ENCODE measurements at regions not wholly inside any gene's neighbourhood (a gene's known extent, or its start where the extent isn't known, plus 50 kb on each side); places are given as distances from the start of the nearest gene placed in this dataset.
"Not testable (repeated sequence)": the region's sequence is repeated elsewhere in the genome, so short reads cannot be mapped to it uniquely, and the experiment has no call there.

- TF ChIP-seq CTCF (IDR thresholded peaks at IDR 0.05; ENCODE audit: low read depth, low read length): no peak
- DNase-seq: no peak
- Histone ChIP-seq H3K27ac (no peak overlapping the region), H3K27me3 (ENCODE audit: insufficient read depth, low read depth, severe bottlenecking) (no peaks in the 10 kb centered on the region), H3K36me3 (no peaks in the 10 kb centered on the region), H3K9me3 (ENCODE audit: severe bottlenecking) (peaks cover 3% of the 10 kb centered on the region), H3K4me3 (ENCODE audit: low read depth, low read length) (no peak overlapping the region)
Measured at GRCh38 chr10:65413001-65413400, 1512.8 kb upstream of the LRRTM3 start.

DNA sequence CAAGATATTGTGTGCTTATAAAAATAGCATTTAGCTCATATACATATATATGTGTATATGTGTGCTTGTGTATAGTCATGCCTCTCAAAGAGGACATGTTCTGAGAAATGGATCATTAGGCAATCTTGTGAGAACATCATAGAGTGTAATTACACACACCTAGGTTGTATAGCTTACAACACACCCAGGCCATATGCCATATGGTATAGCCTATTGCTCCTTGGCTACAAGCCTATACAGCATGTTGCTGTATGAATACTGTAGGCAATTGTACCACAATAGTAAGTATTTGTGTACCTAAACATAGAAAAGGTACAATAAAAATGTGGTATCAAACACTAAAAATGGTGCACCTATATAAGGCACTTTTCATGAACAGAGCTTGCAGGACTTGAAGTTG, 1510.5 kb upstream of the LRRTM3 start:
- no peak for TF ChIP-seq CTCF (IDR thresholded peaks at IDR 0.05; ENCODE audit: low read depth, low read length)
- peaks cover 3% of the 10 kb centered on the region for H3K9me3 ChIP-seq (ENCODE audit: severe bottlenecking)

DNA sequence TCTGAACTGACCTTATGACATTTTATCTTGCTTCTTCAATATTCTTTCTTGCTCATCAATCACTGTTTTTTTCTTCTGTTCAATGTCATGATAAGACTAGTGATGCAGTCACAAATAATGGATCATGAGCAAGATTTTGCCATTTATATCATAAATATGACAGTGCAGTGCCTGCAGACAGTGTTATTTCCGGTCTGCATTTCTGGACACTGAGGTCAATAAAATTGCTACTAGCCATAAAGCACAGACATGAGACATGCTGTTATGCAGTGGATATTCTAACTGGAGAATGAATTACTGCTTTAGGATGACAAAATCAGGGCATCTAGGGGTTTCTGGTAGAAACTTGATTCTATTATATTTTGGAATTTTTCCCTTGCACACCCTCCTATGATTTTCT, 1509.7 kb upstream of the LRRTM3 start:
- TF ChIP-seq CTCF (IDR thresholded peaks at IDR 0.05; ENCODE audit: low read depth, low read length): no peak
- Histone ChIP-seq H3K36me3 (no peaks in the 10 kb centered on the region), H3K4me3 (ENCODE audit: low read depth, low read length) (no peak overlapping the region), H3K27me3 (ENCODE audit: insufficient read depth, low read depth, severe bottlenecking) (no peaks in the 10 kb centered on the region), H3K27ac (no peak overlapping the region), H3K9me3 (ENCODE audit: severe bottlenecking) (peaks cover 3% of the 10 kb centered on the region)
- DNase-seq: no peak

More for the DNA sequence above, 1510.5 kb upstream of the LRRTM3 start:
- H3K27me3 ChIP-seq (ENCODE audit: insufficient read depth, low read depth, severe bottlenecking): no peaks in the 10 kb centered on the region
- no peak overlapping the region for H3K4me3 ChIP-seq (ENCODE audit: low read depth, low read length)
- no peak for DNase-seq
- no peak overlapping the region for H3K27ac ChIP-seq
- no peaks in the 10 kb centered on the region for H3K36me3 ChIP-seq

- no peaks in the 10 kb centered on the region for H3K36me3 ChIP-seq
- H3K27ac ChIP-seq: no peak overlapping the region
- H3K27me3 ChIP-seq (ENCODE audit: insufficient read depth, low read depth, severe bottlenecking): no peaks in the 10 kb centered on the region
- no peak overlapping the region for H3K4me3 ChIP-seq (ENCODE audit: low read depth, low read length)
- no peaks in the 10 kb centered on the region for H3K9me3 ChIP-seq (ENCODE audit: severe bottlenecking)
- no peak for DNase-seq
- no peak for TF ChIP-seq CTCF (IDR thresholded peaks at IDR 0.05; ENCODE audit: low read depth, low read length)
Measured at GRCh38 chr10:65419629-65420028, 1506.2 kb upstream of the LRRTM3 start.

GRCh38 chr10:65423043-65423442, 1502.8 kb upstream of the LRRTM3 start:
- H3K4me3 ChIP-seq (ENCODE audit: low read depth, low read length): no peak overlapping the region
- H3K27me3 ChIP-seq (ENCODE audit: insufficient read depth, low read depth, severe bottlenecking): no peaks in the 10 kb centered on the region
- no peak overlapping the region for H3K27ac ChIP-seq
- TF ChIP-seq CTCF (IDR thresholded peaks at IDR 0.05; ENCODE audit: low read depth, low read length): no peak
- DNase-seq: no peak
- H3K9me3 ChIP-seq (ENCODE audit: severe bottlenecking): no peaks in the 10 kb centered on the region
- no peaks in the 10 kb centered on the region for H3K36me3 ChIP-seq

DNA sequence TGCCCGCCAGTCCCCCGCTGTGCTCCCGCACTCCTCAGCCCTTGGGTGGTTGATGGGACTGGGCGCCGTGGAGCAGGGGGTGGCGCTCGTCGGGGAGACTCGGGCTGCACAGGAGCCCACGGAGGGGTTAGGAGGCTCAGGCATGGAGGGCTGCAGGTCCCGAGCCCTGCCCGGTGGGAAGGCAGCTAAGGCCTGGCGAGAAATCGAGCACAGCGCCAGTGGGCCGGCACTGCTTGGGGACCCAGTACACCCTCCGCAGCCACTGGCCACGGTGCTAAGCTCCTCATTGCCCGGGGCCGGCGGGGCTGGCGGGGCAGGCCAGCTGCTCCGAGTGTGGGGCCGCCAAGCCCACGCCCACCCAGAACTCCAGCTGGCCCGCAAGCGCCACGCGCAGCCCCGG, 1496.5 kb upstream of the LRRTM3 start:
- not testable (repeated sequence) for H3K9me3 ChIP-seq (ENCODE audit: severe bottlenecking); H3K4me3 ChIP-seq (ENCODE audit: low read depth, low read length); H3K27me3 ChIP-seq (ENCODE audit: insufficient read depth, low read depth, severe bottlenecking); H3K27ac ChIP-seq; H3K36me3 ChIP-seq; DNase-seq
